ENCODE measurements at regions not wholly inside any gene's neighbourhood (a gene's known extent, or its start where the extent isn't known, plus 50 kb on each side); places are given as distances from the start of the nearest gene placed in this dataset.

- no peak for TF ChIP-seq POLR2A (IDR thresholded peaks at IDR 0.05; ENCODE audit: low read depth, low read length)
- no peak for TF ChIP-seq POLR2AphosphoS5 (IDR thresholded peaks at IDR 0.05; ENCODE audit: low read depth, low read length)
Measured at GRCh38 chr9:86854898-86855523, 92.3 kb downstream of the GAS1 start.

Data from GM12892 (cell line).